ENCODE measurements at regions not wholly inside any gene's neighbourhood (a gene's known extent, or its start where the extent isn't known, plus 50 kb on each side); places are given as distances from the start of the nearest gene placed in this dataset.

GRCh38 chr2:59005836-59006615 lies 764.9 kb upstream of the FANCL start:
- Histone ChIP-seq H3K4me2 (ENCODE audit: unreplicated experiment) (no peak overlapping the region), H3K9me2 (ENCODE audit: insufficient read depth) (no peaks in the 10 kb centered on the region), H4K20me1 (ENCODE audit: insufficient read depth) (no peaks in the 10 kb centered on the region), H3K27me3 (replicated peaks; ENCODE audit: insufficient read depth) (peaks cover 3% of the 10 kb centered on the region; the same call in 1 of the 2 replicates), H3K27ac (no peak overlapping the region), H2AFZ (no peak overlapping the region), H3K4me3 (no peak overlapping the region), H3K36me3 (ENCODE audit: low read depth) (no peaks in the 10 kb centered on the region), H3K4me1 (ENCODE audit: insufficient read depth) (no peaks in the 10 kb centered on the region), H3F3A (ENCODE audit: insufficient read depth) (no peaks in the 10 kb centered on the region), H3K79me2 (ENCODE audit: insufficient read depth) (no peaks in the 10 kb centered on the region), H3K9me3 (ENCODE audit: low read depth) (no peaks in the 10 kb centered on the region), H3K9ac (no peak overlapping the region)
- 51% methylated on average over 5 of the region's 5 CpGs for WGBS, 2 experiments (ENCODE audit: low coverage in 1 of 2, low lambda C conversion rate in 2 of 2, missing lambda C conversion rate in 2 of 2)
- in situ Hi-C loops (cut with MboI), result no loop called here
- DNase-seq, result no peak
- TF ChIP-seq EZH2phosphoT487 (IDR thresholded peaks at IDR 0.05; ENCODE audit: insufficient read depth, low read depth), result no peak
- TF ChIP-seq EZH2 (IDR thresholded peaks at IDR 0.05; ENCODE audit: insufficient read depth, poor library complexity, severe bottlenecking), result no peak

GRCh38 chr2:59004621-59005020 lies 763.5 kb upstream of the FANCL start:
- Histone ChIP-seq H3K79me2 (ENCODE audit: insufficient read depth) (no peaks in the 10 kb centered on the region), H3F3A (ENCODE audit: insufficient read depth) (no peaks in the 10 kb centered on the region), H3K9me3 (ENCODE audit: low read depth) (no peaks in the 10 kb centered on the region), H3K4me2 (ENCODE audit: unreplicated experiment) (no peak overlapping the region), H4K20me1 (ENCODE audit: insufficient read depth) (no peaks in the 10 kb centered on the region), H3K4me3 (no peak overlapping the region), H3K9ac (no peak overlapping the region), H2AFZ (no peak overlapping the region), H3K27me3 (replicated peaks; ENCODE audit: insufficient read depth) (0 out of 2 replicates have a peak, but pooled peaks cover 3% of the 10 kb centered on the region), H3K4me1 (ENCODE audit: insufficient read depth) (no peaks in the 10 kb centered on the region), H3K27ac (no peak overlapping the region), H3K9me2 (ENCODE audit: insufficient read depth) (no peaks in the 10 kb centered on the region), H3K36me3 (ENCODE audit: low read depth) (no peaks in the 10 kb centered on the region)
- in situ Hi-C loops (cut with MboI), result no loop called here
- TF ChIP-seq EZH2 (IDR thresholded peaks at IDR 0.05; ENCODE audit: insufficient read depth, poor library complexity, severe bottlenecking), result no peak
- DNase-seq, result no peak

DNA sequence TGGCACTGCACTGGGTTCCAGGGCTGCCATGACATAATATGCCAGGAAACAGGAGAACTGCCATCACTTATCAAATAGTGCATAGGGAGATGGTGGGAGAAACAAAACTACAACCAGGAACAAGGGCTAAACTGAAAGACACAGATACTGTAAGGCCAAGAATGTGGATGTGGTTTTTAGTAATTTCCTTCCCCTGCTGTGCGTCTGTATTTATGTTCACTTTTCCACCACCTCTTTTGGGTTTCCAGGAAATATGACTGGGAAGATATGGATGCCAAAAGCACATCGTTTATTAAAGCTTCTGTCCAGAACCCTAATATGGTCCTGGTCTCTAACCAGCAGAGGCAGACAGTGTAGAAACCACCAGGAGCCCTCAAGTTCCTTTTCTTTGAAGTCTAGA lies 759.7 kb upstream of the FANCL start:
- H4K20me1 ChIP-seq (ENCODE audit: insufficient read depth), result no peaks in the 10 kb centered on the region
- no peak overlapping the region for H3K27ac ChIP-seq
- no peaks in the 10 kb centered on the region for H3K9me2 ChIP-seq (ENCODE audit: insufficient read depth)
- WGBS, 2 experiments (ENCODE audit: low coverage in 1 of 2, low lambda C conversion rate in 2 of 2, missing lambda C conversion rate in 2 of 2), result 16% methylated on average over 2 of the region's 2 CpGs
- H3K27me3 ChIP-seq (replicated peaks; ENCODE audit: insufficient read depth), result no peaks in the 10 kb centered on the region
- no peaks in the 10 kb centered on the region for H3K79me2 ChIP-seq (ENCODE audit: insufficient read depth)
- H3K9ac ChIP-seq, result no peak overlapping the region
- H3K4me3 ChIP-seq, result no peak overlapping the region
- no peak overlapping the region for H2AFZ ChIP-seq
- DNase-seq, result no peak
- no peaks in the 10 kb centered on the region for H3K4me1 ChIP-seq (ENCODE audit: insufficient read depth)
- H3K4me2 ChIP-seq (ENCODE audit: unreplicated experiment), result no peak overlapping the region
- H3K9me3 ChIP-seq (ENCODE audit: low read depth), result no peaks in the 10 kb centered on the region
- TF ChIP-seq EZH2 (IDR thresholded peaks at IDR 0.05; ENCODE audit: insufficient read depth, poor library complexity, severe bottlenecking), result no peak
- no peak for TF ChIP-seq EZH2phosphoT487 (IDR thresholded peaks at IDR 0.05; ENCODE audit: insufficient read depth, low read depth)
- H3K36me3 ChIP-seq (ENCODE audit: low read depth), result no peaks in the 10 kb centered on the region
- H3F3A ChIP-seq (ENCODE audit: insufficient read depth), result no peaks in the 10 kb centered on the region
- in situ Hi-C loops (cut with MboI), result no loop called here

DNA sequence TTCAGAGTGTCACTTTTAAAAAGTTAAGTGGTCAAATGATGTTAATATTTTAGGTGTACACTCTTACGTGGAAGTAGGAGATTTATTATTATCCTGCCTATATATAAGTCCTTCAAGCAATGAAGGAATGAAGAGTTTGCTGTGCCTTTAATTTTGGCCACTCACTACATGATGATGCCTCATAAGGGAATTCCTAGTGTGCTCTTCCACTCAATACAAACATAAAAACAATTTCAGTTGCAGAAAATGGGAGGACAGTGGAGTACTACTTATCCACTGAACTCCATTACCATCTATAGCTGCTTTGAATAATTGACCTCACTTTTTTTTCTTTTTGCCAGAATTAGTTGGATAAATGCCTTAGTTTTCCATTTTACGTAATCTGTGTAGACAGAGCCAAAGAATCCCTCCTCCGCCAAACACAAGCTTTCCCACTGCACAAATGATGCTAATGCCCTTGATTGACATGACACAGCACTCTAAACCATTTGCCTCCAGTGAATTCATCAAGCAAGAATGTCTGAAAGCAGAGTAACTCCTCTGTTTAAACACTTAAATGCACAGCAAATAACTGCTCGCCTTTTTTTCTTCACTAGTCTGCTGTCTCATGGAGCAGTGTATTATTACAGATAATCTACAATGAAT lies 751.1 kb upstream of the FANCL start:
- Histone ChIP-seq H2AFZ (no peak overlapping the region), H3K79me2 (ENCODE audit: insufficient read depth) (no peaks in the 10 kb centered on the region), H3K27me3 (replicated peaks; ENCODE audit: insufficient read depth) (0 out of 2 replicates have a peak, but pooled peaks cover 5% of the 10 kb centered on the region), H3K4me2 (ENCODE audit: unreplicated experiment) (no peak overlapping the region), H4K20me1 (ENCODE audit: insufficient read depth) (no peaks in the 10 kb centered on the region), H3K4me3 (no peak overlapping the region), H3K9me3 (ENCODE audit: low read depth) (no peaks in the 10 kb centered on the region), H3K36me3 (ENCODE audit: low read depth) (no peaks in the 10 kb centered on the region), H3K27ac (no peak overlapping the region), H3K4me1 (ENCODE audit: insufficient read depth) (no peaks in the 10 kb centered on the region), H3F3A (ENCODE audit: insufficient read depth) (no peaks in the 10 kb centered on the region), H3K9me2 (ENCODE audit: insufficient read depth) (no peaks in the 10 kb centered on the region), H3K9ac (no peak overlapping the region)
- TF ChIP-seq EZH2phosphoT487 (IDR thresholded peaks at IDR 0.05; ENCODE audit: insufficient read depth, low read depth) (no peak), EZH2 (IDR thresholded peaks at IDR 0.05; ENCODE audit: insufficient read depth, poor library complexity, severe bottlenecking) (no peak)
- WGBS, 2 experiments (ENCODE audit: low coverage in 1 of 2, low lambda C conversion rate in 2 of 2, missing lambda C conversion rate in 2 of 2), result 29 to 30% methylated on average over 4 of the region's 4 CpGs
- in situ Hi-C loops (cut with MboI), result no loop called here
- DNase-seq, result peak; percentile 6

Data from GM23248 (cell line).